Non-pigmented ciliary epithelial cell (primary cell): ENCODE measurements at regions not wholly inside any gene's neighbourhood (a gene's known extent, or its start where the extent isn't known, plus 50 kb on each side); places are given as distances from the start of the nearest gene placed in this dataset.
"Not testable (repeated sequence)": the region's sequence is repeated elsewhere in the genome, so short reads cannot be mapped to it uniquely, and the experiment has no call there.

ENCODE experiments used
- DNase-seq: peaks from one replicate; pipeline ENCODE4 v3.0.0-alpha.2; 2010; ENCODE audit warnings: low read depth

DNA sequence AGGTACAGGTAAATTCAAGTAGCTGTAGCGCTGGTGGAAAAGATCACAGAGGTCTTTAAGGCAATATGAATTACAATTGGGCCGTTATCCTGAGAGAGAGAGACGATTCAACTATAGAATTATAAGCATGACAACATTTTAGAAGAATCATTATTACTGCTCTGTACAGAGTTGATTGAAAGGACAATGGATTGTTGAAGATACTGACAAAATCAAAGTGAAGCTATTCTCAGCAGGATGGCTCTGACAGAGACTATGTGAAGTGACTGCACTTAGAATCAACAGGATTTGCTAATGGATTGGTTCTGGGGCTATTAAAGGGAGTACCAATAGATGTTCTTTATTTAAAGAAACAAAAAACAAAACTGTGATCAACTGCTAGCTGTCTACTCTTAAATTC lies 634.8 kb upstream of the GRM3 start:
- DNase-seq, result no peak

DNA sequence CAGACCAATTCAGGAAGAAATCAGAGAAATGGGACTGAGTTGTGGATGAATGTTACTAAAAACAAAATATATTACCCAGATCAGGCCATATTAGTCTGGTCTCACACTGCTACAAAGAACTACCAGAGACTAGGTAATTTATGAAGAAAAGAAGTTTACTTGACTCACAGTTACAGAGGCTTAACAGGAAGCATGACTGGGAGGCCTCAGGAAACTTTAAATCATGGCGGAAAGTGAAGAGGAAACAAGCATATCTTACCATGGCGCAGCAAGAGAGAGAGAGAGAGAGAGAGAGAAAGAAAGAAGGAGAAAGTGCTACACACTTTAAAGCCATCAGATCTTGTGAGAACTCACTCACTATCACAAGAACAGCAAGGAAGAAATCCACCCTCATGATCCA lies 636.8 kb upstream of the GRM3 start:
- DNase-seq, result no peak

DNA sequence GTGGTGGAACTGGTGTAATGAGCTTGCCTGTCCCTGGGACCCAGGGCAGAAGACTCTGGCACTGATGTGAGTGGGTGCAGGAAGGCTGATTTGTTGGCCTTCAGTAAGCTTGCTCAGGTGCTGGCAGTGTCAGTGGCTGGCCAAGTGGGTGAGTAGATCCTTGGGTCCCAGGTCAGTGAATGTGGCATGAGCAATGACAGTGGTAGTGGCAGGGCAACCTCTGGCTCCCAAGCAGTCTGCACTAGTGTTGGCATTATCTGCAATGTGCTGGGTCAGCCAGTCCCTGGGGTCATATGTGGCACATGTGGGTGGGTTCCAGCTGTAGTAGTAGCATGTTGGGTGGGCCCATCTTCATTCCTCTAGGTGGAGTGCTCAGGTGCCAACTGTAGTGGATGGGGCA lies 640.9 kb upstream of the GRM3 start:
- DNase-seq, result no peak

DNA sequence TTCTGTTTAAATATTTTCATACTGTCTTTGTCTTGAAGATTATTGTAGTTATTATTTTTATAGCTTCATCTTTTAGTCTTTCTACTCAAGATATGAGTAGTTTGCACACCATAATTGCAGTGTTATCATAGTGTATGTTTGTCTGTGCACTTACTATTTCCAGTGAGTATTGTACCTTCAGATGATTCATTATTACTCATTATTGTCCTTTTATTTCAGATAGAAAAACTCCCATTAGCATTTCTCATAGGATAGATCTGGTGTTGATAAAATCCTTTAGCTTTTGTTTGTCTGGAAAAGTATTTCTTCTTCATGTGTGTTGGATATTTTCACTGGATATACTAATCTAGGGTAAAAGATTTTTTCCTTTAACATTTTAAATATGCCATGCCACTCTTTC lies 646.2 kb upstream of the GRM3 start:
- DNase-seq, result no peak

DNA sequence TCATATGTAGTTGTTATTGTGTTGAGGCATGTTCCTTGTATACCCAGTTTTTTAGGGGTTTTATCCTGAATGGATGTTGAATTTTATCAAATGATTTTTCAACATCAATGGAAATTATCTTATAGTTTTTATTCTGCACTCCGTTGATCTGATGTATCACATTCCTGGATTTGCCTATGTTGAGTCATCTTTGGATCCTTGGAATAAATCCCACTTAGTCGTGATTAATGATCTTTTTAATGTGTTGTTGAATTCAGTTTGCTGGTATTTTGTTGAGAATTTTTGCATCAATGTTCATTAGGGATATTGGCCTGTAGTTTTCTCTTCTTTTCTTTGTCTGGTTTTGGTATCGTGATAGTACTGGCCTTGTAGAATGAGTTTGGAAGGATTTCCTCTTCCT lies 648.6 kb upstream of the GRM3 start:
- DNase-seq, result no peak

DNA sequence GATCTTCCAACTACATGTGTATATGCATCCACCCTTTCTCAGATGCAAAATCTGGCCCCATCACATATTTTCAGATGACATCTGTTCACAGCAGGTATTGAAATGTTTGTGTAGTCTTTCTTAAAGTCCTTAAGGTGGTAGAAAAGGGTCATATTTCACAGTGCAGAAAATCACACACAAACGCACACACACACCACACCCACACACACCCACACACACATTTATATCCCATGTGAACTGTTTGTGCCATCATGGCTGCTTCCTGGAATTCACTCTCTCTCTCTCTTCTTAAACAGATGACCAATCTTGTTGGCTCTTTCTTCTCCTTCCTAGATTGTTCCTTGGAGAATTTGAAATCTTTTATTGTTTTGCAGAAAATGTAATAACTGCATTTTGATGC lies 663.0 kb upstream of the GRM3 start:
- no peak for DNase-seq

DNA sequence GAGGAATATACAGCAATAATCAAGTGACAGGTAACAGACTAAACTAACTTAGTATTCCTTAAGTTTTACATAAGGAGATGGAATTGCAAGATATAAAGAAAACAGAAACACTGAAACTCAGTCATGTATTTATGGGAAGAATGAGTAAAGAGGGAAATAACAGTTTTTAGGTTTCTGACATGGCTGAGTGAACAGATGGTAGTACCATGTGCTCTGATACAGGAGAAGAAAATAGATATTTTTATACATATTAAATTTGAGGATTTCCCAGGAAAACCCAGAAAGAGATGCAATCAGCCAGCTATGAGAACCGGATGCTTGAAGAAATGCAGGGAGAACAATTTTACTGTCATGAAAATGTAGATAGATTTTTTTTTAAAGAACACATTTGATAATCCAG lies 669.5 kb upstream of the GRM3 start:
- no peak for DNase-seq

DNA sequence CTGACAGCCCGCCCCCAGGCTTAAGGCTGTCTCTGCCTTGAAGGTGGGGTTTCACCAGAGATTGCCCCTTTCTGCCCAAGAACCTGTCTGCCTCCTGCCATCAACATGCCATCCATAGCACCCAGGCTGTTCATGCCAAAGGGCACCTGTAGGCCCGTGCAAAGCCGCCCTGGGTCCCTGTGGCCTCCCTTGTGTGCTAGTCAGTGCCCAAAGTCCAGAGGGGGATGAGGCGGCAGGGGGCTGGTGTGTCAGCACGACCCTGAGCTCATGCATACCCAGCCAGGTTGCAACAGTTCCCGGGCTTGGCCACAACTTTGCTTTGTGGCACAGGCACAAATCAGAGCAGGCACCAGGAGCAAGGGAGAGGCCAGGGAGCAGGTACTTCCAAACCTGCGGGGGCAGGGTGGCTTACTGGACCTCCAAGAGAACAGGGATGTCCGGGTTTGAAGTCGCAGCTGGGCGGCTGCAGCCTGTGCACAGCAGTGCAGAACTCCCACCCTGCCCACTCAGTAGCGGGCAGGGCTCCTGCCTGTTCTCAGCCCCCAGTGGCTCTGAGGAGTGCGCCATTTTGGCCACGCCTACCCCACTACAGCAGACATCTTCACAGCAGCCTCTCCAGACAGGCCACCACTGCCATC lies 671.1 kb upstream of the GRM3 start:
- no peak for DNase-seq

DNA sequence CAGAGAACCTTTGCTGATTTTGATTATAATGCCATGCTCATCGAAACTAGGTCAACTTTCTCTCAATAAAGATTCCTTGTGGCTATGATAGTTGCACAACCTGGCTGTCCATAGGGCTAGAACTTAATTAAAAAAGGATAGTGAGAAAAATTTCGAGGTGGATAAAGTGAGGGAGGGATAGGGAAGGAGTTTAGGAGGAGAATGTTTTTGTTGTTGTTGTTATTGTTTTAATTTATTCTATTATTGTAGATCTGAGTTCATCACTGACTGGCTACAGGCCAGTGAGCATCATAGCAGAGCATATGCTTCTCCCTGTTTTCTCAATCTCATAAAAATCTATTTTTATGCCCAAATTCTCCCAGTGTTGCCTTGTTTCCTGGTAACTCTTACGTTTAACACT lies 688.7 kb upstream of the GRM3 start:
- no peak for DNase-seq

DNA sequence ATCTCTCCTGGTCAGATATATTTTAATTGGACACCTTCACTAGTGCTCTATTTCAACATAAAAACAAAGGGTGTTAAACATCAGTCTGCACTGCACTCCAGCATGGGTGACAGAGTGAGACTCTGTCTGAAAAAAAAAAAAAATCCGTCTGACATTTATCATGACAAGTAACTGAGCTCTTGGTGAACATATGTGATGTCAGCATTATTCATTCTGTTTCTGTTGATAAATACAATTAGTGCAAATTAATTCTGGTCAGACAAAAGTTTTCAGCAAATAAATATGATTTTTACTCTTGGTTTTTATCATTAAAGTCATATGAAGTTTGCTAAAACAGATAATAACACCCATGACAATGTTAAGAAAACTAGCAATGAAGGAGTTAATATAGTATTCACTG lies 692.8 kb upstream of the GRM3 start:
- DNase-seq, result no peak

DNA sequence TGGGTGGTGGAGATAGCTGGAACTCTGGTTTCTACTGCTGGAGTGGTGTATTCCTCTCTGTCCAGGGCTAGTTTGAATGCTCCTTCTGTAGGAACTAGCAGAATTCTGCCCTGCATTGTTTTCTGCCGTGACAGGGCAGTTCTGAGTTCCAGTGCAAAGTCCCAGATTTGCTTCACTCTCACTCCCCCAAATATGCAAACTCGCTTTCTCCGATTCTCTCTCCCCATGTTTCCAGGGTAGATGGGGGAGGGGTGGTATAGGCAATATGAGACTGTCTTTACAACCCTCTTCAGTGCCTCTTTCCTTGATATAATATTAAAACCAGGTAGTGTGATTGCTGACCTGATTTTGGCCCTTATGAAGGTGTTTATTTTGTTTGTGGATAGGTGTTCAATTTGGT lies 693.3 kb upstream of the GRM3 start:
- DNase-seq, result no peak

DNA sequence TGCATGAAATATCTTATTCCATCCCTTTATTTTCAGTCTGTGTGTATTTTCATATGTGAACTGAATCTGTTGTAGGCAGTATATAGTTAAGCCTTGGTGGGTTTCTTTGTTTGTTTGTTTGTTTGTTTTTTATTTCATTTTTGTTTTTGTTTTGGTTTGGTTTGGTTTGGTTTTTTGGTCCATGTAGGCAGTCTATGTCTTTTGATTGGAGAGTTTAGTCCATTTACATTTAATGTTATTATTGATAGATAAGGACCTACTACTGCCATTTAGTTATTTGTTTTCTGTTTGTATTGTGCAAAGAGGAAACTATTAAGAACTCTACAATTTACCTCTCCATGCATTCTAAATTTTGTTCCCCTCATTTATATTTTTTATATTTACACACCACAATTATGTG lies 695.9 kb upstream of the GRM3 start:
- no peak for DNase-seq

DNA sequence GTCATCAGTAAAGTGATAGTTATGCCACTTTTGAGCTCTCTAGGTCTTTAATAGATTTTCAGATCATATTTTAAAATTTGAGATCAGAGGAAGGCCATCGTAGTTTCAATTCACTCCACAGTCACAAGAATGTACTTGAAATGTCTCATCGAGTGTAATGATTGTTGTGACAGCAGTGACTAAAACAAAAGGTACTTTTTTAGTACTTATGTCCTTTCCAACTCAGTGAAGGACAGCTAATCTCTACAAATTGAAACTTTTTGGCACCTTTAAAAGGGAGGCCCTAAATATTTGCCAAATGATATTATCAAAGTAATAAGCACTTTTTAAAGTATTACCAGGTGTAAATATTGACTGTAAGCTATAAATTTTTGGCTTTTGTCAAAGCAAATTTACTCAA lies 702.9 kb upstream of the GRM3 start:
- no peak for DNase-seq

DNA sequence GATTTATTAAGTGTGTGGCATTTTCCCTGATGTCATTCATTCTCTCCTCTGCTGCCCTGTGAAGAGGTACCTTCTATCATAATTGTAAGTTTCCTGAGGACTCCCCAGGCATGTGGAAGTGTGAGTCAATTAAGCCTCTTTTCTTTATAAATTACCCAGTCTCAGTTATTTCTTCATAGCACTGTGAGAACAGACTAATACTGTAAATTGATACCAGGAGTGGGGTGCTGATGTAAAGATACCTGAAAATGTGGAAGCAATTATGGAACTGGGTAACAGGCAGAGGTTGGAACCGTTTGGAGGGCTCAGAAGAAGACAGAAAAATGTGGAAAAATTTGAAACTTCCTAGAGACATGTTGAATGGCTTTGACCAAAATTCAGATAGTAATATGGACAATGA lies 711.8 kb upstream of the GRM3 start:
- no peak for DNase-seq

DNA sequence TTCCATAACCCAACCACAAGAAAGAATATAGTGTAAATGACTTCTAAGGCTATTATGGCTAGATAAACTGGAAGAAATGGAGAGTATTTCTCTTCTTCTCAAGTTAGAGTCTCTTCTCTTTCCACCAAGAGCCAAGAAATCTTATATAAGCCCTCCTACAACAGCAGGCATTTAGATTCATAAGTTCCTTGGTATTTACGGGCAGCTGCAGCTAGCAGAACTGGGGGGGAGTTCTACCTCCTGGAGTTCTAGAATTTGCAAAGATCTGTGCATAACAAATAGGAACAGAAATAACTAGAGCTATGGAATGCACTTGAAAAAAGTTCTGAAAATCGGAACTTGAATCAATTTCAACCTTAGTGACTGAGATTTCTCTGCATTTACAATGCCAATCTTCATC lies 715.2 kb upstream of the GRM3 start:
- DNase-seq, result no peak

DNA sequence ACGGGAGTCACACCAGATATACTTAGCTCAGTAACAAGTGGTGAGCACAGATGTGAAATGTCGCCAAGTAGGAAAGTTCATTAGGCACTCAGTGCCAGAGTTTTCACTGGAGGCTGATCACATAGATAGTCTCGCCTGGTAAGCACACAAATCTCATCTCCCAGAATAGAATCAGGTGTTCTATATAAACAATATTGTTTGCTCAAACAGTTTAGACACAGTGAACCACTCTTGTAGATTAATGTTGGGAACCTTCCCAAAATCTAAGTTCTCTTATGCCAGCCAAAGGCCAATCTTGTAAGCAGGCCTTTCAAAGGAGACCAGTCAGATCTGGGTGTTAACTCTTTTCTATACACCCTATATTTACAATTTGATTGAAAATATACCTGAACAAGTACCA lies 716.5 kb upstream of the GRM3 start:
- no peak for DNase-seq

DNA sequence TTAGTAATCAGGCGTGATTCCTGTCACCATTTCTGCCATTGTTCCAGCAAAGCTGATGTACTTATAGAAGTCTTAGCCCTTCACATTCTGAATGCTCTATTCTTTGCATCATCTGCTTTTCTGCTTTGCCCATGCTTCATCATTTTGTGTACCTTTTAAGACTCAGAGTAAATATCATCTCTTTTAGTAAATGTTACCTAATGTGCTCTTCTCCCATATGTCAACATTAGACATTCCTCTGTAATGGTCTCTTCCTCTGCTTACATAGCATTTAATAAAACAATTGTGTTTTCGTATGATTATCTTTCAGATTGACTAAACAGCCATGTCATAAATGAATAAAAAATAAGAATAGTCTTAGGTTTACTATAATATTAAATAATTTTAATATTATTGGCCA lies 719.6 kb upstream of the GRM3 start:
- no peak for DNase-seq

DNA sequence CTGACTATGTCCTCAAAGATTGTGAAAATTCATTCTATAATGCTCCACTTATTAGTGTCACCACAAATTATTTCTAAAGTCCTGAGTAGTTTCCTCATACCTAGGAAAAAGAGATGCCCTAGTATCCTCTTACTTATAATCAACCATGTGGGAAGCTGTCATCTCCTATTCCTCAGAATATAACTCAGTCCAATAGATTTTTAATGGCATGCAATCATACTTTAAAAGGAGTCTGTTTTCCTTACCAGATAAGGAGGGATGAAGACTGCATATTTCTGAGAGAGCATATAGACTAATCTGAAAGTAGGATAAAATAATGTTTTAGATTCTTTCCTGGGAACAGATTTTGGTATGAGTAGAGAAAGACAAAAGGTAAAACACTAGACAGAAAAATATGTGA lies 727.7 kb upstream of the GRM3 start:
- DNase-seq, result no peak

DNA sequence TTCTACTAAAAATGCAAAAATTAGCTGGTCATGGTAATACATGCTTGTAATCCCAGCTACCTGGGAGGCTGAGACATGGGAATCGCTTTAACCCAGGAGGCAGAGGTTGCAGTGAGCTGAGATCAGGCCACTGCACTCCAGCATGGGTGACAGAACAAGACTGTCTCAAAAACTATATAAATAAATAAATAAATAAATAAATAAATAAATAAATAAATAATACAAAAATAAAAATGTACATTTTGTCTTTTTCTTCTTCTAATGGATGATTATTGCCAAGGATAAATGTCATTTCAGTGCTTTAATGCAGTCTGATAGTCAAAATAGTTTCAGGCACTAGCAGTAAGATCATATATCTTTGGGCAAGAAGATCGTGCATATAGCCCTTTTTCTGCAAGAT lies 727.6 kb upstream of the SEMA3D start:
- no peak for DNase-seq

DNA sequence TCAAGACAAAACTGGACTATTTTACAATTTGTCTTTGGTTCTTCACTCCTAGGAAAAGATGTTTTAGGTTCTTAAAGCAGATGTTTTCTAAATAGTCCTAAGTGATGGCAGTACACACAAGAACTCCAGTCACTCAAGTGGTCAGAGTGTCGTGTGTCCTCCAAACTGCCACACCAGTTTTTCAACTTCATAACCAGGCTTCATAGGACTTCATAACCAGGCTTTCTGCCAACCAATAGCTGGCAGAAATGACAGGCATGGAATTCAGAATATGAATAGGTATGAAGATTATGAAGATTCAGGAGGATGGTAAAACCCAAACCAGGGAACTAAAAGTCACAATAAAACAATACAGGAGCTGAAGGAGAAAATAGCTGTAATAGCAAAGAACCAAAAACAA lies 721.2 kb upstream of the SEMA3D start:
- no peak for DNase-seq

DNA sequence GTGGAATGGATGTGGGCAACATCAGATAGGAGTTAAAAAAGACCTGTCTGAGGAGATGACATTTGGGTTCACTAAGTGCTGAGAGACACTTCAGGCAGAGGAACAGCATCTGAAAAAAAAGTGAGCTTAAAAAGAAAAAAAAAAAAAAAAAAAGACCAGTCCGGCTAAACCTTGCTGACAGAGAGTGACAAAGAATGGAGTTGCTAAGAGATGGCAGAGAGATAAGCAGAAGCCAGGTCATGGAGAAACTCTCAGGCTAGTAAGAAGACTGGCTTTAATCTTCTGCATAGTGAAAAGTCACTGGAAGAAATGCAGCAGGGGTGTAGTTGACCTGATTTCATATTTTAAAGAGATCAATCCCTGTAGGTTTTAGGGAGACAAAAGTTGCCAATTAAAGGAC lies 711.1 kb upstream of the SEMA3D start:
- DNase-seq, result no peak

DNA sequence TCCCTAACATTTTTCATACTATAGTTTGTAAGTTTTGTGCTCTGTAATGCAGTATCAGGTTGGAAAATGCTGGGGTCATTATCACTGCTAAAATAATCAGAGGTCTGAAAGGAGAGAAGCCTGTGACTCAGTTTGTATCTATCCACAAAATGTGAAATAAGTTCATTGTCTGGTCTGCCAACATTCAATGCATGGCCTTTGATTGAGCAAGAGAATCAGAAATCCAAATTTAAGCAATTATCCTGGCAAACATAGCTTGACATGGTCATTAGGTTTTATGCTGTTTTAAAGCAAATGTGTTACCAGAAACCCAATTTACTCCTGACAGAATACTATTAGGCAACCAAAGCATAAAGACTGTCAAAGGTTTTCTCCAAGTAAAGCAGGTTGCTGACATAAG lies 709.7 kb upstream of the SEMA3D start:
- DNase-seq, result no peak

DNA sequence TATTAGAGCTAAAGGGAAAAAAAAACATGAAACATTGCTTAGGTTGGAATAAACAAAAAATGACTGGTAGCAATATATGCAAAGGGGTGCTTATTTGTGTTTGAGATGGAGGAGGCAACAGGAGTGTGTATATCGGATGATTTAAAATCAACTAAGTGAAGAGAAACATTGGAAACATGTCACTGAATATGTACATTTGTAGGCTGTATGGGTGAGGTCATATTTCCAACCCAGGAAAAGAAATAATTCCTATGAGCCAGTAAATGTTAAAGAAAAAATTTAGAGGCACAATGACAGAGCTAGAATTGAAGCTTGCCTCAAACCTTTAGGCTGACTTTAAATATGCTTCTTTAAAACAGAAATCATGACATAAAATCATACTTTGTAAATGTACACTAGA lies 709.0 kb upstream of the SEMA3D start:
- no peak for DNase-seq

DNA sequence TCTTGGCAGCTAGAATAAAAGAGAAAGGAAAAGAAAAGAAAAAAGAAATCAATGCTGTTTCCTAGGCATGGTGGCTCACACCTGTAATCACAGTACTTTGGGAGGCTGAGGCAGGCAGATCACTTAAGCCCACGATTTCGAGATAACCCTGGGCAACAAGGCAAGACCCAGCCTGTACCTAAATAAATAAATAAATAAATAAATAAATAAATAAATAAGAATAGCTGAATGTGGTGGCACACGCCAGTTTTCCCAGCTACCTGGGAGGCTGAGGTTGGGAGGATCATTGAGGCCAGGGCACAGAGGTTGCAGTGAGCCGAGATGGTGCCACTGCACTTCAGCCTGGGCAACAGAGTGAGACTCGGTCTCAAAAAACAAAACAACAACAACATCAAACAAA lies 705.0 kb upstream of the SEMA3D start:
- not testable (repeated sequence) for DNase-seq

DNA sequence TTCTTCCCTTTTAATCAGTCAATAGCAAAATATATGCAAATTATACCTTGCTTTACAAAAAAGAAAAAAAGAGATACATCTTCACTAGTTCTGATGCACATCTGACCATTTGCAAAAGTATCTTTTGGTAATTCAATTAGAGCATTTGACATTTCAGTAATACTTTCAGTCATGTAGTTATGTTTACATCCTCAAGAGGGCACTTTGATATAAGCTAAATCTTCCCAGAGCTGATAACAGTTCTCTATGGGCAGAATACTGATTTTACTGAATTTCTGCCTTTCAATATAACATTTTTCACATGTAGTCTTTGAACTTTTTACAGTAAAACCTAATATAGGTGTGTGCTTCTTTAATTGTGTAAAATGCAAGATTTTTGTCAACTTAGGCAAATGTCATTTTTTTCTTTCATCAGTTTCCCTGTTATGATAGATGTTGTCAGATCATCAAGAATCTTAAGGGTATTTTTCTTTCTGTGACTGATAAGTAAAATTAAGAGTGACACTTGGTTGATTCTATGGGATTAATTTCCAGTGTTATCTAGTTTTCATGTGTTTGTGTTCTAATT lies 703.5 kb upstream of the SEMA3D start:
- peak; percentile 2 for DNase-seq
